HG02970 (cell line): ENCODE measurements at regions not wholly inside any gene's neighbourhood (a gene's known extent, or its start where the extent isn't known, plus 50 kb on each side); places are given as distances from the start of the nearest gene placed in this dataset.
"Not testable (repeated sequence)": the region's sequence is repeated elsewhere in the genome, so short reads cannot be mapped to it uniquely, and the experiment has no call there.

ENCODE experiments used
- ATAC-seq: cut with Tn5 transposase; IDR thresholded peaks from one replicate; pipeline ENCODE4 v1.9.1; 2021; ENCODE audit warnings: mild to moderate bottlenecking, moderate library complexity, moderate number of reproducible peaks; ENCODE audit not compliant: unreplicated experiment, low FRiP score

DNA sequence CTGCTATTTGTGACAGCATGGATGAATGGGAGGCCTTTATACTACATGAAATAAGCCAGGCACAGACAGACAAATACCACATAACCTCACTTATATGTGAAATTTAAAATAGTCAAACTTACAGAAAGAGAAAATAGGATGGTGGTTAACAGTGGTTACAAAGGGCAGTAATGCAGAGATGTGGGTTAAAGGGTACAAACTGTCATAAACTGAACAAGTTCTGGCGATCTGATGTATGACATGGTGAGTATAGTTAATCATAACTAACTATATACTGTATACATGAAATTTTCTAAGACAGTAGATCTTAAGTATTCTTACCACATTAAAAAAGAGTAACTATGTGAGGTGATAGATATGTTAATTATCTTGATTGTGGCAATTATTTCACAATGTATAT, 558.1 kb upstream of the ZNF804A start:
- no peak for ATAC-seq

GRCh38 chr2:184041077-184041476, 557.3 kb upstream of the ZNF804A start:
- no peak for ATAC-seq

DNA sequence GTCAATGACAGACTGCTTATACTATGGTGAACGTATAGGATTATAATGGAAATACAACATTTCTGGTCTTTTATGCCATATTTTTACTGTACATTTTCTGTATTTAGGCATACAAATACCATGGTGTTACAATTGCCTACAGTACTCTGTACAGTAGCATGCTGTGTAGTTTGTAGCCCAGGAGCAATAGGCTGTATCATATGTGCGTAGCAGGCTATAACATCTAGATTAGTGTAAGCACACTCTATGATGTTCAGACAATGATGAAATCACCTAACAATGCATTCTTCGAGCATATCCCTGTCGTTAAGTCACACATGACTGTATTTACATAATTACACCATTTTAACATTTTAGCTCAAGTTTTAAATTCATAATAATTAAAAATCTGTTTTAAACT, 556.6 kb upstream of the ZNF804A start:
- ATAC-seq = no peak

- no peak for ATAC-seq
These were observed 550.8 kb upstream of the ZNF804A start for GRCh38 chr2:184047536-184047935.

- no peak for ATAC-seq
These were observed 548.8 kb upstream of the ZNF804A start for GRCh38 chr2:184049566-184049965.

GRCh38 chr2:184053326-184053725, 545.0 kb upstream of the ZNF804A start:
- ATAC-seq = no peak

DNA sequence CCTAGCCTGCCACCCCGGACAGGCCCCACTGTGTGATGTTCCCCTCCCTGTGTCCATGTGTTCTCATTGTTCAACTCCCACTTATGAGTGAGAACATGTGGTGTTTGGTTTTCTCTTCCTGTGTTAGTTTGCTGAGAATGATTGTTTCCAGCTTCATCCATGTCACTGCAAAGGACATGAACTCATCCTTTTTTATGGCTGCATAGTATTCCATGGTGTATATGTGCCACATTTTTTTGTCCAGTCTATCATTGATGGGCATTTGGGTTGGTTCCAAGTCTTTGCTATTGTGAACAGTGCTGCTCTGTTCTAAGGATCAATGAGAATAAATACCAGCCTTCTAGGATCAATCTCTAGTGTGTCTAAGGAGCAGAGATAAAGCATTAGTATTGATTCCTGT, 543.9 kb upstream of the ZNF804A start:
- ATAC-seq = not testable (repeated sequence)

DNA sequence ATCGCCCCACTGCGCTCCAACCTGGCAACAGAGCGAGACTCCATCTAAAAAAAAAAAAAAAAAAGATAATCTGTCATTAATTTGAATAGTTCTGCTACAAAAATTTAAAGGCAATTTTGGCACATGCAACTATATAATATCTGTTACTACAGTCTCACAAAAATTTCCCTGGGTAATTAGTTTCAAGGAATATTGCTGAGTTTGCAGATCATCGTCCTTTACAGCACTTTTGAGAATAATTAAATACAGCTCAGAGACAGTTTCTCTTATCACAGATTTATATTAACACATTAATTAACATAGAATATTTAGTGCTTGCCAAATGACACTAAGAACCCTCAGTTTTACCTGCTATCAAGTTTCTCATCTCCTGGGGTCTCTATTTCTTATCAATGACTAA, 540.4 kb upstream of the ZNF804A start:
- ATAC-seq = no peak

DNA sequence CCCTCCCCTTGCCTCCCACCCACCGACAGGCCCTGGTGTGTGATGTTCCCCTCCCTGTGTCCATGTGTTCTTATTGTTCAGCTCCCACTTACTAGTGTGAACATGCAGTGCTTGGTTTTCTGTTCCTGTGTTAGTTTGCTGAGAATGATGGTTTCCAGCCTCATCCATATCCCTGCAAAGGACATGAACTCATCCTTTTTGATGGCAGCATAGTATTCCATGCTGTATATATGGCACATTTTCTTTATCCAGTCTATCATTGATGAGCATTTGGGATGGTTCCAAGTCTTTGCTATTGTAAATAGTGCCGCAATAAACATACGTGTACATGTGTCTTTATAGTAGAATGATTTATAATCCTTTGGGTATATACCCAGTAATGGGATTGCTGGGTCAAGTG, 538.1 kb upstream of the ZNF804A start:
- ATAC-seq = not testable (repeated sequence)

DNA sequence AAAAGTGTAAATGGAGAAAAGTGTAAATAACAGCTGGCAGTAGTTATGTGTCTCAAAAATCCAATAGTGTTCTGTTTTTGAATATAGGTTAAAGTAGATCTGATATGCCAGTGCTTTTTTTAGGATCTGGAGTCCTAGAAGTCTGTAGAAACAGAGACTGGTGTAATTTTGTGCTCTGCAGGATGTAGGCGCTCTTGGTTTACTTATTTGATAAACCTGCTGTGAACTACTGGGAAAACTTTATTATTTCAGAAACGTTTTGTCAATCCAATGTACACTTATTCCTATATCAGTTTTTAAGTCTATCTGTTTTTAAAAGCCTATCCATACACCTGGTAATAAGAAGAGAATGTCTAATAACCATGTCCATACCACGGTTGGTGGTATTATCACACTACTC, 530.8 kb upstream of the ZNF804A start:
- ATAC-seq = no peak

DNA sequence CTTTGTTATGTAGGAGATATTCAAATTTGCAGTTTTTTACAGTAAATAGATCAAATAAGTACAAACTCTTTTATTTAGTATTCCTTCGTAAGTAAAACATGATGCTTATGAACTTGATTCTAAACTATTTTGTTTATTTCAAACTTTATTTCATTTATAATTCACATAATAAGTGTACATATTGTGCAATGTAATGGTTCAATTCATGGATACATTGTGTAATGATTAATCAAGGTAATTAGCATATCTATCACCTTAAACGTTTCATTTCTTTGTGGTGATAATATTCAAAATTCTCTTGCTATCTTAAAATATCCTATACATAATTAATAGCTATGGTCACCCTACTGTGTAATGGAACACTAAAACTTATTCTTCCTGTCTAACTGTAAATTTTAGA, 525.9 kb upstream of the ZNF804A start:
- no peak for ATAC-seq

DNA sequence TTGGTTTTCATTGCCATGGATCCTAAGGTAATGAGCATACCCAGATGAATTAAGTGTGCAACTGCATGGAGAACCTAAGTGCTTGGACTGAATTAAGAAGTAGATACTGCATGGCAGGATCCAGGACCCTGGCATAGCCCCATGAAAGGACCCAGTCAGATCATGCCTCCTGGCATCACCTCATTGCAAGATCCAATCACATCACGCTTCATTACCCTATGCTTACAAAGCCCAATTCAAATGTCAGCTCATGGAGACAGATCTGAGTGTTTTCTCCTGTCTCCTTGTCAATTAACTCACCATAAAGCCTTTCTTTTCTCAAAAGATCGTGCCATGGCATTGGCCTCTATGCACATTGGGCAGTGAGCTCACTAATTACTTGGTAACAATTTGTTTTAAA, 519.8 kb upstream of the ZNF804A start:
- no peak for ATAC-seq

GRCh38 chr2:184091456-184091855, 506.9 kb upstream of the ZNF804A start:
- no peak for ATAC-seq

DNA sequence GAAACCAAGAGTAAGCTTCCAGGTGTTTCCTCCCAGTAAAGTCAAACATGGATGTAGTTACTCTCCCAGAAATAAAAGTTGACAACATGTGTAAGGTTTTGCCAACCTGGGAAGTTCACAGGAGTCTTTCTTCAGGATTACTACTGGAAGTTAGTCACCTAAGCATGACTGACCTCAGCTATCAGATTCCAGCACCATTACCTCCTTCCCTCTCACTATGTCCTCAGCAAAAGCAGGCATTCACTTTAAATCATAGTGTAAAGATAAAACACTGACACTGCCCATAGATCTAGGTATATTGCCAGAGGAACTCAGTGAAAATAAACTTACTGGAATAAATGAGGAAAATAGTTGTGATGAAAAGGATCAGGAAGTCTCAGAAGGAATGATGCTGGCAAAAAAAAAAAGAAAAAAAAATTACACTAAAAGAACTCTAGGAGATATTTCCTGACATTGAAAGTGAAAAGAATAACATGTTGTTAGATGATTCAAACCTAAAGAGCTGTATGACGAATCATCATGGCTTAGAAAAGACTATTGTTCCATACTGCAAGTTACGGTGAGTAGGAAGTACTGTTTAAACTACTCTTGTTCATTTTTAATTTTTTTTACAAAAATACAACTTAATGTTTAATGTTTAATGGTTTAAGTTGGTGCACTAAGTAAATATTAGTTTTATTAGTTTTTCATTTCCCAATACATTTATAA, 484.5 kb upstream of the ZNF804A start:
- ATAC-seq = peak; percentile 55

- ATAC-seq = peak; percentile 55
These were observed 483.9 kb upstream of the ZNF804A start for GRCh38 chr2:184114439-184114838.

GRCh38 chr2:184119989-184120800, 478.1 kb upstream of the ZNF804A start:
- ATAC-seq = no peak

- no peak for ATAC-seq
These were observed 472.5 kb upstream of the ZNF804A start for GRCh38 chr2:184125867-184126266.

DNA sequence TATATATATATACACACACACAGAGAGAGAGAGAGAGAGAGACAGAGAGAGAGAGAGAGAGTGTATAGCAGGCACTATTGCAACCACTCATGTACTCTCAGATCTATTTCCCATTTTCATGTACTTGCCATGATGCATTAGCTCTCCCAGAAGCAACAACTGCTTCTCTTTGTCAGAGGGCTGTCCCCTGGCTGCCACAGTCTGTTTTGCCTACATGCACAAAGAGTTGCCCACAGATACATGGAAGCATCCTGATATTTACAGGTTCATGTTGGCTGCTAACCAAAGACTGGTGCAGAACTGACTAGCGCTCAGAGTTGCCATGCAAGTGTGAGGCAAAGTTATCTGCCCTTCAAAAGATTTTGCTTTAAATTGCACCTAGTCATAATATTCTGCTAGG, 469.3 kb upstream of the ZNF804A start:
- ATAC-seq = no peak

- ATAC-seq = no peak
These were observed 460.4 kb upstream of the ZNF804A start for GRCh38 chr2:184137955-184138354.

DNA sequence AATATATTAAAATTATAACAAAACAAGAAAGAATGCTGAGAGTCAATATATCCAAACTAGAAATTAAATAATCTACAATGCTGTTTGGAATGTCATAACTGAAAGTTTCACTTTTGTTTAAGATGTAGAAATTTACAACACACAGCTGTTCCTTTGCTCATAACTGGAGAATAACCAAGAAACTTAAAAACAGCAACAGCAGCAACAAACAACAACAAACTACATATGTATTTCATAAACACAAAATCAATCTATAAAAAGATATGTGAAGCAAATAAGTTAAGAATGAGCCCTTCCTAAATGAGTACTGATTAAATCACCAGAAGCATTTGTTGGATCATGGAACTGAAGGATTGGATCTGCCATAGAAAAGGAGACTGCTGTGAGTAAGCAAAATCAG, 456.5 kb upstream of the ZNF804A start:
- ATAC-seq = no peak

- no peak for ATAC-seq
These were observed 443.9 kb upstream of the ZNF804A start for GRCh38 chr2:184154438-184154837.

DNA sequence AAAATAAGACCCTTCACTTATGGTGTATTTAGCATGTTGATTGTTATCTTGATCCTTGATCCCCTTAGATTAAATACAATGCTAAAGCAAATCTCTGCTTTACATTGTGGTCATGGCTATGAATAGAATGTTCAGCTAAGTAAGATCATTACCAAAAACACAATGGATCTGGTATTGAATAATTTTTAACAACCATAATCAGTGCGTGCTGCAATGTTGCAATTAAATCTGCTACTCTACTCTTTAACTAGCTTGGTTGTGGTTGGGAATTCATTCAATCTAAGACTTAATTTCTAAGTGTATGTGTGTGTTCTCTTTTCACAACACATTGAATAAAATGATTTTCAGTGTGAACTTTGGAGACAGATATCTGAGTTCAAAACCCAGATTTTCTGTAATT, 442.5 kb upstream of the ZNF804A start:
- no peak for ATAC-seq
